IPS DF 6.9 (cell line): ENCODE measurements at regions not wholly inside any gene's neighbourhood (a gene's known extent, or its start where the extent isn't known, plus 50 kb on each side); places are given as distances from the start of the nearest gene placed in this dataset.

Experiments
- DNase-seq: peaks from one replicate; pipeline ENCODE4 v3.0.0-alpha.2; 2013; ENCODE audit warnings: low read depth, low spot score
- H3K27ac ChIP-seq: one replicate; pipeline ENCODE4 v1.5.1; 2013; ENCODE audit warnings: low read length, control low read depth
- H3K27me3 ChIP-seq: 2 replicates; pipeline ENCODE4 v1.6.1; 2013; ENCODE audit warnings: mild to moderate bottlenecking, low read length; ENCODE audit not compliant: control insufficient read depth, insufficient read depth
- H3K36me3 ChIP-seq: 2 replicates; pipeline ENCODE4 v1.6.1; 2013; ENCODE audit warnings: low read length; ENCODE audit not compliant: control insufficient read depth, insufficient read depth
- H3K4me1 ChIP-seq: 2 replicates; pipeline ENCODE4 v1.6.1; 2013; ENCODE audit warnings: low read length; ENCODE audit not compliant: control insufficient read depth, insufficient read depth
- H3K4me3 ChIP-seq: 2 replicates; pipeline ENCODE4 v1.5.1; 2013; ENCODE audit warnings: mild to moderate bottlenecking, low read length
- H3K9me3 ChIP-seq: 2 replicates; pipeline ENCODE4 v1.6.1; 2013; ENCODE audit warnings: low read length, inconsistent platforms; ENCODE audit not compliant: control insufficient read depth, insufficient read depth
- WGBS: extraction: QIAGEN DNeasy Blood & Tissue Kit; methylation state at CpG from one replicate; pipeline ENCODE4 v1.1.7; 2013; ENCODE audit warnings: mixed read lengths, missing lambda C conversion rate; ENCODE audit not compliant: insufficient read length, insufficient coverage; 5-methylcytosine and 5-hydroxymethylcytosine counted together

DNA sequence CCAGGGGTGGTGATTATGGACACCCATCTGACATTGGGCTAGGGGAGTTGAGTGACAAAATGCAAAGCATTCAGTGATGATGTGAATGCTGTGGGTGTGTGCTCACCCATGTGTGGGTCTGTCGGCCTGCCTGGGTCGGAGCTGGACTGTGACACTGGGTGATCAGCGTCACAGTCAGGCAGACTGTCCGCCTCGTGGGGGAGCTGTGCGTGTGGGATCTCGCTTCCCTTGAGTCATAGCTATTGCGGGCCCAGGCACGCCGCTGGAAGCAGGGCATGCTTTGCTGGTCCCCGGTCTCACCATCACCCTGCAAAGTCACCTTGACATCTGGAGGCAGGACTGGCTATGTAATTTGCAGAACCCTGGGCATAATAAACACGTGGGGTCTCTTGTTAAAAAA, 156.9 kb upstream of the IGSF21 start:
- Histone ChIP-seq H3K36me3 (no peaks in the 10 kb centered on the region), H3K27ac (no peak overlapping the region), H3K9me3 (no peaks in the 10 kb centered on the region), H3K4me1 (peaks cover 4% of the 10 kb centered on the region; the same call in 1 of the 2 replicates), H3K4me3 (no peak overlapping the region), H3K27me3 (peaks cover 1% of the 10 kb centered on the region; the same call in 1 of the 2 replicates)
- DNase-seq: no peak
- no CpG with 5 or more reads among the region's 12 CpGs for WGBS

DNA sequence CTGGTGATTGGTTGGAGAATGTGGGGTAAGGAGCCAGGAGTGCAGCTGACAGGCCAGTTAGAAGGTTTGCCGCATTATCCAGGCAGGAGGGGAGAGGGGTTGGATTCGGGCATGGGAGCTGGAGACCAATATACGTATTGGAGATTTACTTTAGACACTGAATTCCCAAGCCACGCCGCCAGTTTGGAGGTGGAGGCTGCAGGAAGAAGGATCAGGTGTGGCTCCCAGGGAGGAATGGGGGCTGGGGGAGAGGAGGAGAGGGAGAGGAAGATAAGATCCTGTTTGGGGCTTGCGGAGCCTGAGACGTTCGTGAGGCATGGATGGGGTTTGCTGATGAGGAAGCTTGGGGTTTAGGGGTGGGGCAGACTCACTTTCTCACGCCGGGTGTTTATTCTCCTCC, 155.1 kb upstream of the IGSF21 start:
- Histone ChIP-seq H3K4me1 (peaks cover 4% of the 10 kb centered on the region; the same call in 1 of the 2 replicates), H3K36me3 (no peaks in the 10 kb centered on the region), H3K9me3 (no peaks in the 10 kb centered on the region), H3K27ac (no peak overlapping the region), H3K27me3 (peaks cover 1% of the 10 kb centered on the region; the same call in 1 of the 2 replicates), H3K4me3 (no peak overlapping the region)
- WGBS: no CpG with 5 or more reads among the region's 10 CpGs
- no peak for DNase-seq

DNA sequence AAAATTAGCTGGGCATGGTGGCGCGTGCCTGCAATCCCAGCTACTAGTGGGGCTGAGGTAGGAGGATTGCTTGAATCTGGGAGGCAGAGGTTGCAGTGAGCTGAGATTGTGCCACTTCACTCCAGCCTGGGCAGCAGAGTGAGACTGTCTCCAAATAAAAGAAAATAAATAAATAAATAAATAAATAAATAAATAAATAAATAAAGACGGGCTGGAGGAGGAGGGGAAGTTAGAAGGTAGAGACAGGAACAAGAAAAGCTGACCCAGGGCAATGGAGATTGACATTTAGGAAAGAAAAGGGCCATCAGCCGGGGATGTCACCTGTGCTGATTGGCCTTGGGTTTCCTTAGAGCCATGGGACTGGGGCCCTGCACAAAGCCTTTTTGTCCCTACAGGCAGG, 153.7 kb upstream of the IGSF21 start:
- Histone ChIP-seq H3K27ac (no peak overlapping the region), H3K4me1 (peaks cover 7% of the 10 kb centered on the region), H3K4me3 (no peak overlapping the region), H3K36me3 (no peaks in the 10 kb centered on the region), H3K9me3 (no peaks in the 10 kb centered on the region), H3K27me3 (peaks cover 1% of the 10 kb centered on the region; the same call in 1 of the 2 replicates)
- DNase-seq: no peak
- no CpG with 5 or more reads among the region's 4 CpGs for WGBS

DNA sequence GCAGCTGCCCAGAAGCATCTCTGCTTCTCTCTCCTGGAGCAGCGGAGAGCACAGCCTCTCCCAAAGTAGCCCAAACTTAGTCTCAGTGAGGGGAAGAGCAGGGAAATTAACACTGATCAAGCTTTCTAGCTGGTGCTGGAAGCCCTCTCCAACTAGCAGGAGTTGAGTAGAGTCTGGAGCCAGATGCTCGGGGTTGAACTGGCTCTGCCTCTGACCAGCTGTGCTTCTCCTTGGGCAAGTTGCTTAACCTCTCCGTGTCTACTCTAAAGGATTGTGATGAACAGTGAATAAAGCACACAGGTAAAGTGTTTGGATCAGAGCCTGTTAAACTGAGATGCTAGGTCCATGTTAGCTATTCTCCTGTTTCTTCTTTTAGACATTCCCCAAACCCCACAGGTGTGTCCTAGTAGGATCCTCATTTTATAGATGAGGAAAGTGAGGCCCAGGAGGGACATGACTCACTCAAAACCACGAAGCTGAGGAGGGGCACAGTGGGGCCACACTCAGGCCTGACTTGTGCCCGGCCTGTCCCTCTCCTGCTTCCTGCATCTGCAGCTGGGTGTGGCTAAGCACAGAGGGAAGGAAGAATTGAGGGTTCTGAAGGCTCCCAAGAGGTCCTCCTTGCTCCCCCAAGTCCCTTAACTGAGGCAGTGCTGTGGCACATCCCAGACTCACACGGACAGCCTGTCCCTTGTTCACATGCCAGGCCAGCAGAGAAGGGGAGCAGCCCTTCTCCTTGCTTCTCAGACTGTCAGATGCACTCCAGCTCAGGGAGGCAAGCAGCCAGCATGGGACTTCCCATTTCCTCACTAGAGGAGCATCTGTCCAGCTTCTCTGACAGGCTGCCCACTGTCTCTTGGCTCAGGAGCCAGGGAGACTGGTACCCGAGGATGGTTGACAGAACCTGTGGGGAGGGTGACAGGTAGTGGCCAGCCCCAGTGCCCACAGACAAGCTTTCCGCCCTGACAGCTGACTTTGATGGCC, 152.0 kb upstream of the IGSF21 start:
- DNase-seq: no peak
- no peak overlapping the region for H3K4me3 ChIP-seq
- H3K4me1 ChIP-seq: peaks cover 7% of the 10 kb centered on the region
- no CpG with 5 or more reads among the region's 8 CpGs for WGBS
- H3K27me3 ChIP-seq: peaks cover 1% of the 10 kb centered on the region; the same call in 1 of the 2 replicates
- no peaks in the 10 kb centered on the region for H3K36me3 ChIP-seq
- no peak overlapping the region for H3K27ac ChIP-seq
- H3K9me3 ChIP-seq: no peaks in the 10 kb centered on the region

DNA sequence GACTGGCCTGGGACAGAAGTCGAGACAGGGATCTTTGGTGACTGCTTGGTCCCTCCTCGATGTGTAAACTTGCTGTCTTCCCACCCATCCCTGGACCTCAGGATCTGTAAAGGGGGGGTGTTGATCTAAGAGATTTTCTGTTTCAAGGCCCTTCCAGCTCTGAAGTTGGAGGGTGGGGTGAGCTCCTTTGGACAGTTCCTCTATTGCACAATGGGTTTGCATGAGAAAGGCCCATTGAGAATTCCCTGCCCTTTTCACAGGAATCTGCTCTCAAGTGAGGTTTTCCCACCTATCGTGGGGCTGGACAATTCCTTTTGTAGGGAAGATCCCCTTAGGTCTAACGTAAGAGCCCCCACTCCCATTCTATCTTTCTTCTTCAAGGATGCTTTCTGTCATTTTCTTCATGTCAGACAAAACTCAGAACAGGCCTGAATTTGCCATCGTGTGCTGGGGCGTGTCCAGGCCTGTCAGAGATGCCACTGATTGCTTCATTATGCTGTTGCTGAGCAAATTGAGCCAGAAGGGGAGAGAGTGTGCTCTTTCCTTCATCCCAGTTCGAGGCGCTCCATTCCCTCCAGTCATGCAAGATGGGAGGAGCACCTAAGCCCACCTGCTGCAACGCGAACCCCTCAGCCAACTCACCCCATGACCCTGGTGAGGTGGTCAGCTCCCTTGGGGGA, 149.9 kb upstream of the IGSF21 start:
- no CpG with 5 or more reads among the region's 10 CpGs for WGBS
- H3K4me3 ChIP-seq: no peak overlapping the region

DNA sequence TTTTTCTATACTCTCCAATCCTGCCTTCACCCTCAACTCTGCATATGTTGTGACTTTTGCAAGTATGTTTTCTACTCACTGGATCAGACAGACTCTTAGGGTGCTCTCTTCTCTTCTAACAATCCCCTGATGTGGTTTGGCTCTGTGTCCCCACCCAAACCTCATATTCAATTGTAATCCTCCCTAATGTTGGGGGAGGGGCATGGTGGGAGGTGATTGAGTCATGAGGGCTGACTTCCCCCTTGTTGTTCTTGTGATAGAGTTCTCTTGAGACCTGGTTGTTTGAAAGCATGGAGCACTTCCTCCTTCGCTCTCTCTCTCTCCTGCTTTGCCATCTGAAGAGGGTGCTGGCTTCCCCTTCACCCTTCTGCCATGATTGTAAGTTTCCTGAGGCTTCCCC, 148.9 kb upstream of the IGSF21 start:
- no CpG with 5 or more reads among the region's 1 CpG for WGBS
- no peak overlapping the region for H3K27ac ChIP-seq
- no peak for DNase-seq

More for the DNA sequence above, 149.9 kb upstream of the IGSF21 start:
- no peak for DNase-seq
- Histone ChIP-seq H3K4me1 (peaks cover 7% of the 10 kb centered on the region), H3K36me3 (no peaks in the 10 kb centered on the region), H3K27me3 (no peaks in the 10 kb centered on the region), H3K9me3 (no peaks in the 10 kb centered on the region), H3K27ac (no peak overlapping the region)

DNA sequence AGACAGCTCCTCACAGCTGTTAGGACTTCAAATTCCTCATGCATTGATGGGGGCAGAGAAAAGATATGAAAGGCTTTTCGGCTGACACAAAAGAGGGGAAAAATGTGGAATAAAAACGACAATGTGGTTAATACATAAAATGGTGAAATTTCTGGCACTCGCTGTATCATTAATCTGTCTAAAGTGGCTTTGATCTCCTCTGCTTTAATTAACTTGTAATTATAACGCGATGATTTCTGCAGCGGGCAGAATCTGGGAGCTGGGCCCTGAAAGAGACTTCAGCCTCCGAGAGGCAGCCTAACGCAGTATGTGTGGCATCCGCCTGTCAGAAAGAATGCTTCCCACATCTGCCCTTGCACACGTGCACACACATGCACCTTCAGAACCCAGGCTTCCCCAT, 144.1 kb upstream of the IGSF21 start:
- Histone ChIP-seq H3K27ac (no peak overlapping the region), H3K27me3 (no peaks in the 10 kb centered on the region), H3K36me3 (no peaks in the 10 kb centered on the region), H3K4me3 (no peak overlapping the region), H3K9me3 (no peaks in the 10 kb centered on the region), H3K4me1 (0 out of 2 replicates have a peak, but pooled peaks cover 1% of the 10 kb centered on the region)
- no peak for DNase-seq
- WGBS: no CpG with 5 or more reads among the region's 10 CpGs

More for the DNA sequence above, 148.9 kb upstream of the IGSF21 start:
- no peaks in the 10 kb centered on the region for H3K9me3 ChIP-seq
- peaks cover 5% of the 10 kb centered on the region; the same call in 1 of the 2 replicates for H3K4me1 ChIP-seq
- no peak overlapping the region for H3K4me3 ChIP-seq
- H3K36me3 ChIP-seq: no peaks in the 10 kb centered on the region
- H3K27me3 ChIP-seq: no peaks in the 10 kb centered on the region

DNA sequence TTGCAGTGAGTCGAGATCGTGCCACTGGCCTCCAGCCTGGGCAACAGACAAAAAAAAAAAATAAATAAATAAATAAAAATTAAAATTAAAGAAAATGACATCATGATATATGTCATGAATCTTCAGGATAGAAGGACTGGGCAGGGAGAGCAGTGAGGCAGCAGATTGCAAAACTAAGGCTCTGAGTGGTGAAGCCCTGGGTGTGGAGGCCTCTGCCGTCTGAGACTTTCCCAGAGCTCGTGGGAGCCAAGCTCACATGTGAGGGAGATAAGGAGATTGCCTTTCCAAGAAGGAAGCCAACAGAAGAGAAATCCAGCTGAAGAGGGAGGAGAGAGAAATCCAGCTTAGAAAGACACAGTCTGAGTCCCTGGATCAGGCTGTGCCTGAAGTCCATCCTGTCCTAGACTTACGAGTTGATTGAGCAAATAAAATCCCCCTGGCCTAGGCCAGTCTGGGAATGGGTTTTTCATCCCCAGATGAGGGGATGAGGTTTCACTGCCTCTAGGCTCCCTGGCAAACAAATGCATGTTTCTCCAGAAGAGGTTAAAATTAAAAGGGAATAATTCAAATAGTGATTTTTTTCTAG, 142.0 kb upstream of the IGSF21 start:
- Histone ChIP-seq H3K36me3 (no peaks in the 10 kb centered on the region), H3K27ac (no peak overlapping the region), H3K4me1 (0 out of 2 replicates have a peak, but pooled peaks cover 1% of the 10 kb centered on the region), H3K4me3 (no peak overlapping the region), H3K27me3 (no peaks in the 10 kb centered on the region), H3K9me3 (no peaks in the 10 kb centered on the region)
- WGBS: no CpG with 5 or more reads among the region's 5 CpGs
- no peak for DNase-seq

DNA sequence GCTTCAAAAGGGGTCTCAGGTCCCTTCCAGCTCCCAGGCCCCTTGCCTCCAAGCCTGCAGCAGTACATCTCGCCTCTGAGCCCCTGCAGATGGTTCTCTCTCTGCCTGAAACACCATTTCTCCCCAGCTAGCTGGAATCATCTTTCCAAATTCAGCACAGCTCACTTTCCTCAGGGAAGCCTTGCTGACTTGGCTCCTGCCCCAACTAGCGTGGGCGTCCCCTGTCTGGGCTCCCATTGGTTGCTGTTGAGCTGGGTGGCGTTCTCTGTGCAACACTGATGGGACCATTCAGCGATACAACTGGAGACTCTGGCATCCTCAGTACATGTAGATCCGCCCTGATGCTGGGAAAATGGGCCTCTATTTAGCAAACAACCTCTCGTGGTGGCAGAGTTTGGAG, 141.3 kb upstream of the IGSF21 start:
- 0 out of 2 replicates have a peak, but pooled peaks cover 1% of the 10 kb centered on the region for H3K4me1 ChIP-seq
- no peaks in the 10 kb centered on the region for H3K9me3 ChIP-seq
- H3K27me3 ChIP-seq: no peaks in the 10 kb centered on the region
- no peak for DNase-seq
- H3K4me3 ChIP-seq: no peak overlapping the region
- WGBS: no CpG with 5 or more reads among the region's 7 CpGs
- H3K36me3 ChIP-seq: no peaks in the 10 kb centered on the region
- no peak overlapping the region for H3K27ac ChIP-seq

DNA sequence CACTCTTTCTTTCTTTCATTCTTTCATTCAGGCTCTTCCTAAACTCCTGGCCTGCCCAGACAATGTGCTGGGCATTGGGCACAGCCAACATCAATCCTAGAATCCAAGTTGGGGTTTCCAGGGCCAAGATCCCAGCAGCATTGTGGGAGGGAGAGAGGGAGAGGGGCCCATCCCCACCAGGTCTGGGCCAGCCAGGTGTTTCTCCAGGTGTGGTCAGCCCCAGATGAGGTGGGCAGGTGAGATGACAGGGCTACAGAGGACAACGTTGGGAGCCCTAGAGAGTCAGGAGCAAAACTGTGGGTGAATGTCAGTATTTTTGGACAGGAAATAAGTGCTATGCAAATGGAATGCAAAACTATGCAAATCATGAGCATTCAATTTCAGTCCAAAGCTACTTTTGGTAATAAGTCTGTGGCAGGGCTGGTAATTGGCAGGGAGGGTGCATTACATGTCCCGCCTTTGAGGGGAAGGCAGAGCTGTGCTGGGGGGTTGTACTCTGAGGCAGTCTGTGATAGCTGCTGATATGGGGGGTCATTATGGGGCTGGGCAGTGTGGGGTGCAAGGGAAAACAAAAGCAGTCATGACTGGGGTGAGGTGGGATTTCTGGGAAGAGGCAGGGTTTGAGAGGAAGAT, 139.9 kb upstream of the IGSF21 start:
- no peak for DNase-seq
- no peak overlapping the region for H3K27ac ChIP-seq
- H3K9me3 ChIP-seq: no peaks in the 10 kb centered on the region
- no peak overlapping the region for H3K4me3 ChIP-seq
- 0 out of 2 replicates have a peak, but pooled peaks cover 1% of the 10 kb centered on the region for H3K4me1 ChIP-seq
- no peaks in the 10 kb centered on the region for H3K27me3 ChIP-seq
- WGBS: no CpG with 5 or more reads among the region's 2 CpGs
- no peaks in the 10 kb centered on the region for H3K36me3 ChIP-seq
